HEK293 (cell line): ENCODE measurements at regions not wholly inside any gene's neighbourhood (a gene's known extent, or its start where the extent isn't known, plus 50 kb on each side); places are given as distances from the start of the nearest gene placed in this dataset.

Source experiments
- CTCF ChIA-PET: fragments of 350-600 bp; formaldehyde crosslinking; extraction: SDS; loops from one replicate; lab custom pipeline; 2021; ENCODE audit warnings: antibody characterized with exemption; lab: Yijun Ruan, JAX
- POLR2A ChIA-PET: fragments of 300-600 bp; formaldehyde crosslinking; extraction: SDS; loops from one replicate; lab custom pipeline; 2020; ENCODE audit warnings: antibody characterized with exemption, inconsistent platforms; lab: Yijun Ruan, JAX
- H3K27ac ChIP-seq: fragments of 200-500 bp; sonication (Bioruptor generic); 2 replicates; pipeline ENCODE4 v1.5.1; 2014; ENCODE audit warnings: low read depth, low read length, control low read depth, inconsistent platforms; ENCODE audit errors: extremely low read depth
- H3K36me3 ChIP-seq, 2 experiments: fragments of 200-500 bp in 1 of 2; sonication (Bioruptor generic) in 1 of 2; 1 replicate in 1 of 2; 2 replicates in 1 of 2; pipeline ENCODE4 v1.5.1; 2014 to 2017; ENCODE audit warnings: inconsistent platforms in 2 of 2, low read length in 2 of 2; ENCODE audit not compliant: control insufficient read depth in 2 of 2, insufficient read depth in 1 of 2
- H3K4me1 ChIP-seq: fragments of 200-500 bp; sonication (Bioruptor generic); 2 replicates; pipeline ENCODE4 v1.5.1; 2014; ENCODE audit warnings: mild to moderate bottlenecking, low read length, inconsistent platforms; ENCODE audit not compliant: control insufficient read depth, insufficient read depth
- H3K4me3 ChIP-seq: 2 replicates; pipeline ENCODE4 v1.5.1; 2011; ENCODE audit warnings: low read depth, mild to moderate bottlenecking, control low read depth, low read length, moderate library complexity
- H3K9me3 ChIP-seq: fragments of 200-500 bp; sonication (Bioruptor generic); 2 replicates; pipeline ENCODE4 v1.5.1; 2014; ENCODE audit warnings: low read depth, low read length, inconsistent platforms; ENCODE audit not compliant: control insufficient read depth, insufficient read depth
- FEZF1 ChIP-seq: fragments of 450-650 bp; formaldehyde crosslinking; IDR thresholded peaks from 2 replicates; pipeline ENCODE4 v1.5.1; 2016; ENCODE audit warnings: missing biosample characterization, missing genetic modification characterization
- KLF10 ChIP-seq: fragments of 450-650 bp; IDR thresholded peaks from 2 replicates; pipeline ENCODE4 v1.5.1; 2018; ENCODE audit warnings: missing biosample characterization, mild to moderate bottlenecking, missing genetic modification characterization
- SCRT2 ChIP-seq: fragments of 450-650 bp; formaldehyde crosslinking; IDR thresholded peaks from 2 replicates; pipeline ENCODE4 v1.5.1; 2016; ENCODE audit warnings: missing biosample characterization, missing genetic modification characterization
- WT1 ChIP-seq: fragments of 450-650 bp; formaldehyde crosslinking; IDR thresholded peaks from 2 replicates; pipeline ENCODE4 v1.5.1; 2016; ENCODE audit warnings: missing biosample characterization, missing genetic modification characterization
- ZFP69B ChIP-seq: fragments of 450-650 bp; formaldehyde crosslinking; IDR thresholded peaks from 2 replicates; pipeline ENCODE4 v1.5.1; 2016; ENCODE audit warnings: missing biosample characterization, missing genetic modification characterization
- ZNF133 ChIP-seq: fragments of 450-650 bp; formaldehyde crosslinking; IDR thresholded peaks from 2 replicates; pipeline ENCODE4 v1.5.1; 2016; ENCODE audit warnings: missing biosample characterization, missing genetic modification characterization
- ZNF19 ChIP-seq: fragments of 450-650 bp; formaldehyde crosslinking; IDR thresholded peaks from 2 replicates; pipeline ENCODE4; 2016; ENCODE audit warnings: missing biosample characterization, missing genetic modification characterization, low read depth
- ZNF23 ChIP-seq: fragments of 450-650 bp; formaldehyde crosslinking; IDR thresholded peaks from 2 replicates; pipeline ENCODE4 v1.5.1; 2016; ENCODE audit warnings: missing biosample characterization, missing genetic modification characterization, borderline replicate concordance
- ZNF239 ChIP-seq: fragments of 450-650 bp; formaldehyde crosslinking; IDR thresholded peaks from 2 replicates; pipeline ENCODE4 v1.5.1; 2016; ENCODE audit warnings: missing biosample characterization, missing genetic modification characterization
- ZNF248 ChIP-seq: fragments of 450-650 bp; formaldehyde crosslinking; IDR thresholded peaks from 2 replicates; pipeline ENCODE4 v1.5.1; 2017; ENCODE audit warnings: missing biosample characterization, missing genetic modification characterization
- ZNF302 ChIP-seq: fragments of 450-650 bp; formaldehyde crosslinking; IDR thresholded peaks from 2 replicates; pipeline ENCODE4 v1.5.1; 2016; ENCODE audit warnings: missing biosample characterization, missing genetic modification characterization, low read depth
- ZNF558 ChIP-seq: fragments of 450-650 bp; formaldehyde crosslinking; IDR thresholded peaks from 2 replicates; pipeline ENCODE4 v1.5.1; 2016; ENCODE audit warnings: missing biosample characterization, missing genetic modification characterization
- ZNF654 ChIP-seq: fragments of 450-650 bp; formaldehyde crosslinking; IDR thresholded peaks from 2 replicates; pipeline ENCODE4 v1.5.1; 2016; ENCODE audit warnings: low read depth, missing biosample characterization, missing genetic modification characterization
- ZNF658 ChIP-seq: fragments of 450-650 bp; formaldehyde crosslinking; IDR thresholded peaks from 2 replicates; pipeline ENCODE4; 2016; ENCODE audit warnings: missing biosample characterization, missing genetic modification characterization
- ZNF76 ChIP-seq: fragments of 450-650 bp; formaldehyde crosslinking; IDR thresholded peaks from 2 replicates; pipeline ENCODE4; 2016; ENCODE audit warnings: low read depth, missing biosample characterization, missing genetic modification characterization, borderline replicate concordance
- ZNF791 ChIP-seq: fragments of 450-650 bp; formaldehyde crosslinking; IDR thresholded peaks from 2 replicates; pipeline ENCODE4 v1.5.1; 2016; ENCODE audit warnings: missing biosample characterization, missing genetic modification characterization
- TF ChIP-seq, protein P1 (sequence below): fragments of 450-650 bp; formaldehyde crosslinking; IDR thresholded peaks from 2 replicates; pipeline ENCODE4 v1.5.1; 2016; ENCODE audit warnings: missing biosample characterization, missing genetic modification characterization
- TF ChIP-seq, protein P2 (sequence below): fragments of 450-650 bp; formaldehyde crosslinking; IDR thresholded peaks from 2 replicates; pipeline ENCODE4 v1.5.1; 2016; ENCODE audit warnings: missing biosample characterization, missing genetic modification characterization, low read depth
- TF ChIP-seq, protein P3 (sequence below): fragments of 450-650 bp; formaldehyde crosslinking; IDR thresholded peaks from 2 replicates; pipeline ENCODE4 v1.5.1; 2016; ENCODE audit warnings: missing biosample characterization, missing genetic modification characterization

DNA sequence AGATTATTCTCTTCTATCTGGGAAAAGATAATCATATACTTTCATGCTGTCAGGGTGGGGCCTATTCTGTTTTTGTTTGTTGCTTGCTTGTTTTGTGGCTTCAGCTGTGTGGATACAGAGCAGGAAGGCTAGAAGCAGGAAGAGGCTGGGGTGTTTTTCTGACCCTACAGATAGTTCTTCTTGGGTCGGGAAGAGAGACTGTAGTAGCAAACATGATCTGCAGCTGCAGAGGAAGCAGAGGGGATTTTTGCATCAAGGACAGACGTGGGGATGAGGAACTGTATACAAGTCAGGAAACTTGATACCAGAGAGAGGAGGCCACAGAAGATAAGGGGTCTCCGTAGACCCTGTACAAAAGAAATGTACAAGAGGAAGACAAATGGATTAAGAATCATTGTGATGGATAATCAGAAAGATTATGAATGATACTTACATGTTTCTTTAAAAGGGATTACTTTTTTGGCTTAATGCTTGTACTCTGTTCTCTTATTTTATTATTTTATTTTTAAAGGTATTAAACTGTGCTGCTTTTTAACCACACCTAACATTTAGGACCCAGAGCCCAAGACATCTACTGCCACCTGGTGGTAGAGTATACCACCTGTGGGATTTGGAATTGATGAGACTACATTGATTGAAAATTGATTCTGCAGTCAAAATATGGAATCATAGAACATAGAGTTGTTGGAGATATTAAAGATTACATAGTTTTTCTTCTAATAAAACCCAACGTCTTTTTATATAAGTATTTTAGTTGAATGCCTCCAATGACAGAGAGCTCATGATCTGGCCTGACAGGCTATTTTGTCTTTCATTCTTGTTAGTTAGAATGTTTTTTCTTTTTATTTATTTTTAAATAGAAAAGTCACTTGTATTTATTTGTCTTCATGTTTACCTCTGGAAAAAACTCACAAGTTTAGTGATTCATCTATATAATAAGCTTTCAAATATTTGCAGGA is 87.3 kb upstream of the ROPN1 start:
- Histone ChIP-seq H3K27ac (no peak overlapping the region), H3K4me1 (no peaks in the 10 kb centered on the region; the same call in 1 of the 2 replicates), H3K9me3 (no peaks in the 10 kb centered on the region), H3K36me3 (no peaks in the 10 kb centered on the region), H3K4me3 (no peak overlapping the region)
- ChIA-PET CTCF (interaction anchor here (0.6 to 5.0 kb wide), 24 partner anchors 9 to 1319 kb away, joined by 3 to 37 read pairs (median 4); partner anchors contain the start of gene KALRN), POLR2A (interaction anchor here (1.0 kb wide), 1 partner anchor 26 kb away, joined by 3 read pairs; no protein-coding TSS in a partner anchor)
- peak; percentile 74 for TF ChIP-seq SCRT2
- TF ChIP-seq ZNF654 (tag by site-specific recombination): peak; percentile 44; the same call in 1 of the 2 replicates
- TF ChIP-seq KLF10 (tag by site-specific recombination): no peak

DNA sequence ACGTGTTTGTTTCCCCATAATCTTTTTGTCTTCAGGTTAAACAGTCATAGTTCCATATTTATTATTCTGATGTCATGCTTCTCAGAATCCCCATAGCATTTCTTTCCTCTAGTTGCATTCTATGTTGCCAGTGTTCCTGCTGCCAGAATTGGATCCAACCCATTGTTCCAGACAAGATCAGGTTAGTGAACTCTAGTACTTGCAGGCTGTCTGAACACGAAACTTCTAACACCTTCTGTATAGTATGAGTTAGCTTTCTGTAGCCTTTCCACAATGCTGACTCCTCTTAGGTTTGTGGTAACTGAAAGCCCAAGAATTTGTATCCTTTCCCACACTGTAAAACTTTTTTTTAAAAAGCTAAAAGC is 88.0 kb upstream of the ROPN1 start:
- POLR2A ChIA-PET: interaction anchor here (1.0 kb wide), 1 partner anchor 26 kb away, joined by 3 read pairs; no protein-coding TSS in a partner anchor
- TF ChIP-seq FEZF1 (tag by site-specific recombination): no peak
- no peak for TF ChIP-seq ZNF558 (tag by site-specific recombination)
- no peak for TF ChIP-seq ZFP69B (tag by site-specific recombination)
- TF ChIP-seq ZNF302: no peak
- no peak for TF ChIP-seq WT1 (tag by site-specific recombination)
- TF ChIP-seq ZNF658 (tag by site-specific recombination): no peak
- TF ChIP-seq ZNF791 (tag by site-specific recombination): no peak
- TF ChIP-seq, protein P1, sequence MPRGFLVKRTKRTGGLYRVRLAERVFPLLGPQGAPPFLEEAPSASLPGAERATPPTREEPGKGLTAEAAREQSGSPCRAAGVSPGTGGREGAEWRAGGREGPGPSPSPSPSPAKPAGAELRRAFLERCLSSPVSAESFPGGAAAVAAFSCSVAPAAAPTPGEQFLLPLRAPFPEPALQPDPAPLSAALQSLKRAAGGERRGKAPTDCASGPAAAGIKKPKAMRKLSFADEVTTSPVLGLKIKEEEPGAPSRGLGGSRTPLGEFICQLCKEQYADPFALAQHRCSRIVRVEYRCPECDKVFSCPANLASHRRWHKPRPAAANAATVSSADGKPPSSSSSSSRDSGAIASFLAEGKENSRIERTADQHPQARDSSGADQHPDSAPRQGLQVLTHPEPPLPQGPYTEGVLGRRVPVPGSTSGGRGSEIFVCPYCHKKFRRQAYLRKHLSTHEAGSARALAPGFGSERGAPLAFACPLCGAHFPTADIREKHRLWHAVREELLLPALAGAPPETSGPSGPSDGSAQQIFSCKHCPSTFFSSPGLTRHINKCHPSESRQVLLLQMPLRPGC (tag by site-specific recombination): no peak
- TF ChIP-seq, protein P2, sequence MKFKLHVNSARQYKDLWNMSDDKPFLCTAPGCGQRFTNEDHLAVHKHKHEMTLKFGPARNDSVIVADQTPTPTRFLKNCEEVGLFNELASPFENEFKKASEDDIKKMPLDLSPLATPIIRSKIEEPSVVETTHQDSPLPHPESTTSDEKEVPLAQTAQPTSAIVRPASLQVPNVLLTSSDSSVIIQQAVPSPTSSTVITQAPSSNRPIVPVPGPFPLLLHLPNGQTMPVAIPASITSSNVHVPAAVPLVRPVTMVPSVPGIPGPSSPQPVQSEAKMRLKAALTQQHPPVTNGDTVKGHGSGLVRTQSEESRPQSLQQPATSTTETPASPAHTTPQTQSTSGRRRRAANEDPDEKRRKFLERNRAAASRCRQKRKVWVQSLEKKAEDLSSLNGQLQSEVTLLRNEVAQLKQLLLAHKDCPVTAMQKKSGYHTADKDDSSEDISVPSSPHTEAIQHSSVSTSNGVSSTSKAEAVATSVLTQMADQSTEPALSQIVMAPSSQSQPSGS (tag by site-specific recombination): no peak
- TF ChIP-seq ZNF23 (tag by site-specific recombination): no peak
- TF ChIP-seq ZNF76 (tag by site-specific recombination): no peak
- TF ChIP-seq, protein P3, sequence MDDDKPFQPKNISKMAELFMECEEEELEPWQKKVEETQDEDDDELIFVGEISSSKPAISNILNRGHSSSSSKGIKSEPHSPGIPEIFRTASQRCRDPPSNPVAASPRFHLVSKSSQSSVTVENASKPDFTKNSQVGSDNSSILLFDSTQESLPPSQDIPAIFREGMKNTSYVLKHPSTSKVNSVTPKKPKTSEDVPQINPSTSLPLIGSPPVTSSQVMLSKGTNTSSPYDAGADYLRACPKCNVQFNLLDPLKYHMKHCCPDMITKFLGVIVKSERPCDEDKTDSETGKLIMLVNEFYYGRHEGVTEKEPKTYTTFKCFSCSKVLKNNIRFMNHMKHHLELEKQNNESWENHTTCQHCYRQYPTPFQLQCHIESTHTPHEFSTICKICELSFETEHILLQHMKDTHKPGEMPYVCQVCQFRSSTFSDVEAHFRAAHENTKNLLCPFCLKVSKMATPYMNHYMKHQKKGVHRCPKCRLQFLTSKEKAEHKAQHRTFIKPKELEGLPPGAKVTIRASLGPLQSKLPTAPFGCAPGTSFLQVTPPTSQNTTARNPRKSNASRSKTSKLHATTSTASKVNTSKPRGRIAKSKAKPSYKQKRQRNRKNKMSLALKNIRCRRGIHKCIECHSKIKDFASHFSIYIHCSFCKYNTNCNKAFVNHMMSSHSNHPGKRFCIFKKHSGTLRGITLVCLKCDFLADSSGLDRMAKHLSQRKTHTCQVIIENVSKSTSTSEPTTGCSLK (tag by site-specific recombination): no peak
- no peak for TF ChIP-seq ZNF248 (tag by site-specific recombination)
- no peak for TF ChIP-seq ZNF133
- no peak for TF ChIP-seq ZNF19 (tag by site-specific recombination)
- TF ChIP-seq ZNF239 (tag by site-specific recombination): no peak
- H3K9me3 ChIP-seq: no peaks in the 10 kb centered on the region
- no peak overlapping the region for H3K27ac ChIP-seq
- CTCF ChIA-PET: interaction anchor here (0.6 to 5.0 kb wide), 25 partner anchors 8 to 1320 kb away, joined by 3 to 37 read pairs (median 4); partner anchors contain the start of gene KALRN
- no peaks in the 10 kb centered on the region; the same call in 1 of the 2 replicates for H3K4me1 ChIP-seq
- no peaks in the 10 kb centered on the region for H3K36me3 ChIP-seq
- no peak overlapping the region for H3K4me3 ChIP-seq
